ENCODE measurements at regions not wholly inside any gene's neighbourhood (a gene's known extent, or its start where the extent isn't known, plus 50 kb on each side); places are given as distances from the start of the nearest gene placed in this dataset.

GRCh38 chr2:238742066-238742465 lies 105.8 kb upstream of the TWIST2 start:
- Mint-ChIP-seq H3K27me3 (peaks cover 77% of the 10 kb centered on the region), H3K36me3 (ENCODE audit: low read depth) (no peaks in the 10 kb centered on the region), H3K27ac (no peak overlapping the region), H3K9me3 (no peaks in the 10 kb centered on the region), H3K4me1 (ENCODE audit: low read depth) (no peaks in the 10 kb centered on the region), H3K4me3 (no peak overlapping the region)
- no peak for DNase-seq

- H3K4me3 Mint-ChIP-seq = no peak overlapping the region
- peaks cover 71% of the 10 kb centered on the region for H3K27me3 Mint-ChIP-seq
- no peaks in the 10 kb centered on the region for H3K36me3 Mint-ChIP-seq (ENCODE audit: low read depth)
- DNase-seq = no peak
- no peaks in the 10 kb centered on the region for H3K4me1 Mint-ChIP-seq (ENCODE audit: low read depth)
- no peak overlapping the region for H3K27ac Mint-ChIP-seq
- H3K9me3 Mint-ChIP-seq = no peaks in the 10 kb centered on the region
Observed at GRCh38 chr2:238742664-238743063, 105.2 kb upstream of the TWIST2 start.

DNA sequence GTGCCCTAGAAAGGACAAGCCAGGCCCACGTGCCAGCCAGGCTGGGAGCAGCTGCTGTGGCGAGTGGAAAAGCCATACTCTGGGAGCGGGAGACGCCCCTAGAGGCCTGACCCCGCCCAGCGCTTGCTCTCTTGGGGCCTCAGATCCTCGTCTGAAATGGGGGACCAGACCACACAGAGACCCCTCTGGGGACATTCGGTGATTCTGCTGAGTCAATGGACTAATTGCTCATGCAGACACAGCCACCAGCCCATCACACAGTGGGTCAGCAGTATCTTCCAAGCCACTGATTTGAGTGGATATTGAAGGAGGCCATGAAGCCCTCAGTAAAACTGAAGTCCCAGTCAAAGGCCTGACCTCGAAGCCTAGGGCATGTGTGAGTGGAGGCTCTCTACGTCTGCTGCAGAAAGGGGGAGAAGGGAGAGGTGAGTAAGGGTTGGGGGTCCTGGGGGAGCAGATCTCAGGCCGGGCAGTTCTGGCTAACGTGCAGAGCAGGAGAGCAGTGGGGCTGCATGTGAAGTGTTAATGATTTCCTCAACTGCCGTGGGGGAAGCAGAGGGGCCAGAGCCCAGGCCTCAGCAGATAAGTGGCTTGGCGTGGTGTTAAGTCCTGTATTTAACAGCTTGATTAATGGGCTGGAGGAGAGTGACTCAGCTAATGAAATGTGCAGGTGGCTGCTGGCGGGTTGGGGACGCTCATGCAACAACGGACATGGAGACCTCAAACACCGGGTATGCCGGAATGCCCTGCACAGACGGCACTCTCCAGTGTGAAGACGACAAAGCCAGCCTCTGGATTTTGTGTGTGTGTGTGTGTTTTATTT lies 104.4 kb upstream of the TWIST2 start:
- Mint-ChIP-seq H3K4me1 (ENCODE audit: low read depth) (no peaks in the 10 kb centered on the region), H3K36me3 (ENCODE audit: low read depth) (no peaks in the 10 kb centered on the region), H3K9me3 (no peaks in the 10 kb centered on the region), H3K4me3 (no peak overlapping the region), H3K27ac (no peak overlapping the region), H3K27me3 (peaks cover 65% of the 10 kb centered on the region)
- DNase-seq = no peak

GRCh38 chr2:238744951-238745350 lies 102.9 kb upstream of the TWIST2 start:
- Mint-ChIP-seq H3K27me3 (peaks cover 59% of the 10 kb centered on the region), H3K27ac (no peak overlapping the region), H3K4me3 (no peak overlapping the region), H3K36me3 (ENCODE audit: low read depth) (no peaks in the 10 kb centered on the region), H3K9me3 (peaks cover 8% of the 10 kb centered on the region), H3K4me1 (ENCODE audit: low read depth) (no peaks in the 10 kb centered on the region)
- no peak for DNase-seq

DNA sequence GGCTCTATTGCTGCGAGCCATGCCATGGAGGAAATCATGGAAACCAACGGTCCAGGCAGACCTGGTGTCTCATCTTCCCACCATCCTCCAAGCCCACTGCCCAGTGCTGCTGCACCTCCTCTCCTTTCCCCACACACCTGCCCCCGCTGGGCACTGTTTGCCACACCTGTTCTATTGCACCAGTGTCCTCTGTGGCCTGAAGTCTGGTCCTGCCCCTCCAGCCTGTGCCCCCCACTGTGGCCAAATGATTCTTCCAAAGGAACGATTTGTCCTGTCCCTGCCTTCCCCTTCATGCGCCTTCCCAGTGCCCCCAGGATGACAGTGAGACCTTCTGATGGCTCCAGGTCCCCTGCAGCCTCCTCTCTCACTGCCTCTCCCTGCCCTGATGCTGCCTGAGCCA lies 101.9 kb upstream of the TWIST2 start:
- Mint-ChIP-seq H3K9me3 (peaks cover 8% of the 10 kb centered on the region), H3K27me3 (peaks cover 48% of the 10 kb centered on the region), H3K4me3 (no peak overlapping the region), H3K27ac (no peak overlapping the region), H3K36me3 (ENCODE audit: low read depth) (no peaks in the 10 kb centered on the region), H3K4me1 (ENCODE audit: low read depth) (no peaks in the 10 kb centered on the region)
- no peak for DNase-seq

- Mint-ChIP-seq H3K27ac (no peak overlapping the region), H3K9me3 (peaks cover 8% of the 10 kb centered on the region), H3K36me3 (ENCODE audit: low read depth) (no peaks in the 10 kb centered on the region), H3K27me3 (peaks cover 40% of the 10 kb centered on the region), H3K4me1 (ENCODE audit: low read depth) (no peaks in the 10 kb centered on the region), H3K4me3 (no peak overlapping the region)
- DNase-seq = no peak
Observed at GRCh38 chr2:238747114-238747513, 100.8 kb upstream of the TWIST2 start.

- H3K4me3 Mint-ChIP-seq = no peak overlapping the region
- H3K27ac Mint-ChIP-seq = no peak overlapping the region
- peaks cover 37% of the 10 kb centered on the region for H3K27me3 Mint-ChIP-seq
- H3K36me3 Mint-ChIP-seq (ENCODE audit: low read depth) = no peaks in the 10 kb centered on the region
- no peaks in the 10 kb centered on the region for H3K4me1 Mint-ChIP-seq (ENCODE audit: low read depth)
- peaks cover 8% of the 10 kb centered on the region for H3K9me3 Mint-ChIP-seq
- DNase-seq = no peak
Observed at GRCh38 chr2:238747557-238747956, 100.3 kb upstream of the TWIST2 start.

GRCh38 chr2:238750212-238750904 lies 97.5 kb upstream of the TWIST2 start:
- no peaks in the 10 kb centered on the region for H3K36me3 Mint-ChIP-seq (ENCODE audit: low read depth)
- H3K4me3 Mint-ChIP-seq = no peak overlapping the region
- no peak for DNase-seq
- peaks cover 8% of the 10 kb centered on the region for H3K9me3 Mint-ChIP-seq
- no peaks in the 10 kb centered on the region for H3K4me1 Mint-ChIP-seq (ENCODE audit: low read depth)
- H3K27me3 Mint-ChIP-seq = peaks cover 28% of the 10 kb centered on the region
- no peak overlapping the region for H3K27ac Mint-ChIP-seq

DNA sequence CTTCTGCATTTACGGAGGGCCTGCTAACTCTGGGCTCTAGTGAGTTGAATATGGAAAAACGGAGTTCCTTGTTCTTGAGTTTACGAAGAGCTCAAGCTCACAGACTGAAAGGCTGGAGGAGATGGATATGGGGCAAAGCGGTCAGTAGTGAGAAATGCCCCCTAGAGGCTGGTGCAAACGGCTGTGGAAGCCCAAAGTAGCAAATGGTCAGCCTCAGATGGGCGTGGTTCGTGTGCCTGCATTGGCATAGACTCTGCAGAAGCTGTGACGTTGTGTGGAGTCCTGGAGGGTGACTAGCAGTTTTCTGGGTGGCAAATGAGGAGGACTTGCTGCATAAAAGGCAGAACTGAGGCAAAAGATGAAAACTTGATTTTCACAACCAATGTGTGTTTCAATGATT lies 93.6 kb upstream of the TWIST2 start:
- H3K36me3 Mint-ChIP-seq (ENCODE audit: low read depth) = no peaks in the 10 kb centered on the region

DNA sequence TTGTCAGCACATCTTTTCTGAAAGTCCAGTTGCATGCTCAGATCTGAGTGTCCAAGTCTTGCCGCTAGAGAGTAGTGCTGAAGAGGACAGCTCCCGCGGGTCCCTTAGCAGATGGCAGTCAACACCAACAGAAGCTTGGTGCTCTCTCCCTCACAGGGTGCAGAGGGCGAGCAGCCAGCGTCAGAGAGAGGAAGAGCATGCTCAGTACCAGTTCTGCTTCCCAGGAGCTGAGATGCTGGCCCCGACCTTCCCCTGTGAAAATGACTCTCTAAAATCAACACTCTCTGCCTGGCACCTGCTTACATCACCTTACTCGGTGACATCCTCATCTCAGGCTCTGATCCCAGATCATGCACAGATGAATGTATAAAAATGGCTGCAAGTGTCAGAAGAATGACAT lies 86.0 kb upstream of the TWIST2 start:
- no peak for DNase-seq
- Mint-ChIP-seq H3K4me1 (ENCODE audit: low read depth) (no peaks in the 10 kb centered on the region), H3K9me3 (no peaks in the 10 kb centered on the region), H3K36me3 (ENCODE audit: low read depth) (no peaks in the 10 kb centered on the region), H3K27me3 (peaks cover 39% of the 10 kb centered on the region), H3K27ac (no peak overlapping the region), H3K4me3 (no peak overlapping the region)

More for the DNA sequence above, 93.6 kb upstream of the TWIST2 start:
- Mint-ChIP-seq H3K4me1 (ENCODE audit: low read depth) (no peaks in the 10 kb centered on the region), H3K27ac (no peak overlapping the region), H3K4me3 (no peak overlapping the region), H3K27me3 (peaks cover 15% of the 10 kb centered on the region), H3K9me3 (peaks cover 5% of the 10 kb centered on the region)
- DNase-seq = no peak

DNA sequence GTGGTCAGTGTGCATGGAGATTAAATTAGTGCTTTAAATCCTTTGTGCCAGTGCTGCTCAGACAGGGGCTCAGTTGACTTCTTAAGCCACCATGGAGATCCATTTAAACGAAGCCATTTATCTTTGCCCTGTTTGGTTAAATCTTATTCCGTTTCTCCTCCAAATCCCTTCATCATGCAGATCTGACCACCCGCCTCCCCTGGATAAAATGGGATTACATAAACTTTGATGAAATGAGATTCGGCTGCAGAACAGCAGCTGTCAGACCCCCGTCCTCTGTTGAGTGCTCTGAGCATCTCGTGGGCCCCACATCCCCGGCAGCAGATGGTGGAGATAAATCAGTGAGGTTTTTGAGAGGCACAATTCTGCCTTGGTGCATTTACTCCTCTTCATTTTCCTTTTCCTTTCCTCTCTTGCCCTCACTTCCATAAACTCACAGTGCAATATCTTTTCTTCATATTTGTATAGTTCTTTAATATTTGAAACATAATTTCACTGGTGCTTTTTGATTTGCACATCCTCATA lies 84.4 kb upstream of the TWIST2 start:
- no peak overlapping the region for H3K27ac Mint-ChIP-seq
- no peak for DNase-seq
- no peaks in the 10 kb centered on the region for H3K36me3 Mint-ChIP-seq (ENCODE audit: low read depth)
- no peaks in the 10 kb centered on the region for H3K9me3 Mint-ChIP-seq
- peaks cover 39% of the 10 kb centered on the region for H3K27me3 Mint-ChIP-seq
- H3K4me3 Mint-ChIP-seq = no peak overlapping the region
- H3K4me1 Mint-ChIP-seq (ENCODE audit: low read depth) = no peaks in the 10 kb centered on the region

GRCh38 chr2:238765590-238765989 lies 82.3 kb upstream of the TWIST2 start:
- Mint-ChIP-seq H3K36me3 (ENCODE audit: low read depth) (no peaks in the 10 kb centered on the region), H3K4me1 (ENCODE audit: low read depth) (no peaks in the 10 kb centered on the region), H3K4me3 (no peak overlapping the region), H3K27me3 (peaks cover 42% of the 10 kb centered on the region), H3K9me3 (no peaks in the 10 kb centered on the region), H3K27ac (no peak overlapping the region)
- DNase-seq = no peak

- no peak for DNase-seq
- Mint-ChIP-seq H3K27me3 (peaks cover 50% of the 10 kb centered on the region), H3K36me3 (ENCODE audit: low read depth) (no peaks in the 10 kb centered on the region), H3K9me3 (no peaks in the 10 kb centered on the region), H3K27ac (no peak overlapping the region), H3K4me1 (ENCODE audit: low read depth) (no peaks in the 10 kb centered on the region), H3K4me3 (no peak overlapping the region)
Observed at GRCh38 chr2:238771218-238771617, 76.7 kb upstream of the TWIST2 start.

DNA sequence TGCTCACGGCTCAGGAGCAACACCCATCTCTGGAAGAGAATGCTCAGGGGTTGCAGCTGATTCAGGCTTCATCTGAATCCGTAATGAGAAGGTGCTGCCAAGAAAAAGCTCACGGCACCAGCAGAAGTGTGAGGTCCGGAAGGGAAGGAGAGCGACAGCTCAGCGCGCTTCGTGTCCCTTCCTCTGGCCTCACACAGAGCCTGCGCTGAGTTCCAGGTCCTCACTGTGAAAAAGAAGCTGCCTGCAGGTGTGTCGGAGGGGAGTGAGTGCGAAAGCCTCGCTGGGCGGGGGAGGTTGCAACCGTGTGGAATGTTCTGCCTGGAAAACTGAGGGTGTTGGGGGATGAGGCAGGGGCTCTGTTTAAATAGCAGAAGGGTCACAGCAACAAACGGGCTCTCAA lies 76.2 kb upstream of the TWIST2 start:
- peaks cover 50% of the 10 kb centered on the region for H3K27me3 Mint-ChIP-seq

GRCh38 chr2:238772635-238773297 lies 75.1 kb upstream of the TWIST2 start:
- H3K27ac Mint-ChIP-seq = no peak overlapping the region
- H3K9me3 Mint-ChIP-seq = no peaks in the 10 kb centered on the region
- peaks cover 50% of the 10 kb centered on the region for H3K27me3 Mint-ChIP-seq
- H3K4me3 Mint-ChIP-seq = no peak overlapping the region
- H3K36me3 Mint-ChIP-seq (ENCODE audit: low read depth) = no peaks in the 10 kb centered on the region
- no peak for DNase-seq
- no peaks in the 10 kb centered on the region for H3K4me1 Mint-ChIP-seq (ENCODE audit: low read depth)

More for the DNA sequence above, 76.2 kb upstream of the TWIST2 start:
- no peaks in the 10 kb centered on the region for H3K9me3 Mint-ChIP-seq
- H3K27ac Mint-ChIP-seq = no peak overlapping the region
- no peak for DNase-seq
- H3K4me1 Mint-ChIP-seq (ENCODE audit: low read depth) = no peaks in the 10 kb centered on the region
- no peak overlapping the region for H3K4me3 Mint-ChIP-seq
- no peaks in the 10 kb centered on the region for H3K36me3 Mint-ChIP-seq (ENCODE audit: low read depth)
